ENCODE measurements at regions not wholly inside any gene's neighbourhood (a gene's known extent, or its start where the extent isn't known, plus 50 kb on each side); places are given as distances from the start of the nearest gene placed in this dataset.

DNA sequence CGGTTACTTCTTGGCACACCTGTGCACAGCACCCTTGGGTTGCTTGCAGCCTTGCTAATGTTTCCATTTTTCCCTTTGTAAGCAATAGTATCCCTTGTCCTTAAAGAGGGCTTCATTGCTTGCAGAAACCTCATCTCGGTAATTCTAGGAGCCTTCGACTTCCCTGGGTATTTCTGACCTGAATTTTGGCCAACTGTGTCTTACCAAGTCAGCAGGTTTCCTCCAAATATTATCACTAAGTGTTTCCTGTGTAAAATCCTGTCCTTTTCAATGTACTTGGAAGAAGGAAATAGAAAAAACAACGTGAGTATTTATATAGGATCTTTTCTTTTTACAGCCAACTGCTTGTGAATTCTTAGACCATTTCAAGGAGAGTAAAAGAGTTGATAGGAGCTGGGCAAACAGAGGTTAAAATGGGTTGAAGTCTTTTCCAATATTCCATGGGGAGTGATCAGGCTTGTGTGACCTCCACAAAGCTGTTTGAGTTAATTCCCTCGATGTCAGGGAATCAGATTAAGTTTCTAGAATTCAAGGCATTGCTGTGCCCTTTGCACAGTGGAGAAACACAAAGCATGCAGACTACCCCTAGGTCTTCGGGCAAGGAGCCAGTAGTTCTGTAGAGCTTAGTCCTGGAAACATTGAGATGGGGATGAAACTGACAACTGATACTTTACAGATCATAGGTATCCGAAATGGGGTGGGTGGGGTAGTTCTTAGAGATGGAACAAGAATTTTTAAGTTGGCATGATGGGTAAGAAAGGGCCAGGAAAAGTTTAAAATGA lies 209.9 kb downstream of the CPE start (continued):
- TF ChIP-seq PATZ1 (CRISPR knock-in tag; IDR thresholded peaks at IDR 0.05) (no peak), SNAI1 (CRISPR knock-in tag; IDR thresholded peaks at IDR 0.05; ENCODE audit: borderline replicate concordance) (no peak), RBM39 (IDR thresholded peaks at IDR 0.05; ENCODE audit: low read depth, low read length, poor library complexity, severe bottlenecking) (no peak), THYN1 (CRISPR knock-in tag; IDR thresholded peaks at IDR 0.05; ENCODE audit: borderline replicate concordance, low read depth) (no peak)

DNA sequence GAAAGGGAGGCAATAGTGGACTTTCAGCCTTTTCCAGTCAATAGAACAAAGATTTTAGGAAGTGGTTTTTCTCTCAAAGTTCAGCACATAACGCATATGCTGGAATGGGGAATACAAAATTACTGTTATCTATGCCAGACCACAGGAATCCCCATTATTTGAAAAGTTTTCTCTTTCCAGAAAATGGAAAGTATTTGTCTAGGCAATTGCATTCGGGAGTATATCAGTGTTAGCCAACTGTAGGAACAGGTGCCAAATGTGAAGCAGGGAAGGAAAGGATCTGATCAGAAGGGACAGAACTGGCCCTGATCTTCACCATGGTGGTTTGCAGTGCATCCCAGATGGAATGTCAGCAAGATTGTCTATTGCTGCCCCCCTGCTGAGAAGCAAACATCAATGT lies 213.6 kb downstream of the CPE start:
- H4K20me1 ChIP-seq (ENCODE audit: insufficient read depth, low read length): no peaks in the 10 kb centered on the region
- H3K9ac ChIP-seq (ENCODE audit: insufficient read depth, low read depth, low read length): no peak overlapping the region
- no peak overlapping the region for H3K27ac ChIP-seq (ENCODE audit: extremely low read length, insufficient read depth, low read length)
- 3% methylated on average over 2 of the region's 2 CpGs for WGBS (ENCODE audit: low lambda C conversion rate)
- no peaks in the 10 kb centered on the region for H3K4me1 ChIP-seq (ENCODE audit: insufficient read depth, low read length)
- FAIRE-seq (no peak), DNase-seq (ENCODE audit: low spot score) (no peak), ATAC-seq (no peak)
- ChIA-PET POLR2A (no interaction called here), CTCF (ENCODE audit: low intra/inter-chr PET ratio, low total read pairs) (no interaction called here)
- BruUV-seq (replicated peaks): no TSS peak
- in situ Hi-C loops (cut with HindIII; ENCODE audit: extremely low pct_ligation_motif_present, low pct_unique_long_range_greater_than_20kb) (no loop called here), intact Hi-C loops (cut with micrococcal nuclease; ENCODE audit: unreplicated experiment) (no loop called here)
- H3K27me3 ChIP-seq (ENCODE audit: control insufficient read depth in 1 of 2, insufficient read depth in 2 of 2, low read length in 2 of 2): no peaks in the 10 kb centered on the region
- no peaks in the 10 kb centered on the region for H3K36me3 ChIP-seq (replicated peaks in 1 of 2; ENCODE audit: control insufficient read depth in 1 of 2, insufficient read depth in 2 of 2, low read length in 2 of 2)
- H3K4me3 ChIP-seq (replicated peaks in 1 of 3; ENCODE audit: insufficient read depth in 1 of 3, low read depth in 2 of 3, low read length in 3 of 3): no peak overlapping the region
- H3K79me2 ChIP-seq (ENCODE audit: insufficient read depth, low read length): no peaks in the 10 kb centered on the region
- no peak overlapping the region for H3K4me2 ChIP-seq (ENCODE audit: low read depth, low read length)
- H2AFZ ChIP-seq (ENCODE audit: low read length): no peak overlapping the region
- H3K9me3 ChIP-seq (ENCODE audit: low read length): no peaks in the 10 kb centered on the region
- no peak for TF ChIP-seq ZNF747 (CRISPR knock-in tag; IDR thresholded peaks at IDR 0.05; ENCODE audit: borderline replicate concordance)
- TF ChIP-seq ZNF264 (CRISPR knock-in tag; IDR thresholded peaks at IDR 0.05): no peak
- no peak for TF ChIP-seq POLR2A (IDR thresholded peaks at IDR 0.05; ENCODE audit: insufficient read depth in 1 of 2, low read depth in 2 of 2, low read length in 2 of 2)
- TF ChIP-seq GPN1 (CRISPR knock-in tag; IDR thresholded peaks at IDR 0.05; ENCODE audit: borderline replicate concordance): no peak
- no peak for TF ChIP-seq RCOR2 (CRISPR knock-in tag; IDR thresholded peaks at IDR 0.05)
- no peak for TF ChIP-seq NFRKB (IDR thresholded peaks at IDR 0.05)
- TF ChIP-seq GATAD2A (CRISPR knock-in tag; IDR thresholded peaks at IDR 0.05): no peak
- TF ChIP-seq ZBTB1 (CRISPR knock-in tag; IDR thresholded peaks at IDR 0.05; ENCODE audit: borderline replicate concordance): no peak
- TF ChIP-seq, protein P1, sequence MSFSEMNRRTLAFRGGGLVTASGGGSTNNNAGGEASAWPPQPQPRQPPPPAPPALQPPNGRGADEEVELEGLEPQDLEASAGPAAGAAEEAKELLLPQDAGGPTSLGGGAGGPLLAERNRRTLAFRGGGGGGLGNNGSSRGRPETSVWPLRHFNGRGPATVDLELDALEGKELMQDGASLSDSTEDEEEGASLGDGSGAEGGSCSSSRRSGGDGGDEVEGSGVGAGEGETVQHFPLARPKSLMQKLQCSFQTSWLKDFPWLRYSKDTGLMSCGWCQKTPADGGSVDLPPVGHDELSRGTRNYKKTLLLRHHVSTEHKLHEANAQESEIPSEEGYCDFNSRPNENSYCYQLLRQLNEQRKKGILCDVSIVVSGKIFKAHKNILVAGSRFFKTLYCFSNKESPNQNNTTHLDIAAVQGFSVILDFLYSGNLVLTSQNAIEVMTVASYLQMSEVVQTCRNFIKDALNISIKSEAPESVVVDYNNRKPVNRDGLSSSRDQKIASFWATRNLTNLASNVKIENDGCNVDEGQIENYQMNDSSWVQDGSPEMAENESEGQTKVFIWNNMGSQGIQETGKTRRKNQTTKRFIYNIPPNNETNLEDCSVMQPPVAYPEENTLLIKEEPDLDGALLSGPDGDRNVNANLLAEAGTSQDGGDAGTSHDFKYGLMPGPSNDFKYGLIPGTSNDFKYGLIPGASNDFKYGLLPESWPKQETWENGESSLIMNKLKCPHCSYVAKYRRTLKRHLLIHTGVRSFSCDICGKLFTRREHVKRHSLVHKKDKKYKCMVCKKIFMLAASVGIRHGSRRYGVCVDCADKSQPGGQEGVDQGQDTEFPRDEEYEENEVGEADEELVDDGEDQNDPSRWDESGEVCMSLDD (CRISPR knock-in tag; IDR thresholded peaks at IDR 0.05; ENCODE audit: borderline replicate concordance): no peak
- no peak for TF ChIP-seq GLI4 (CRISPR knock-in tag; IDR thresholded peaks at IDR 0.05; ENCODE audit: borderline replicate concordance)
- TF ChIP-seq ZNF431 (CRISPR knock-in tag; IDR thresholded peaks at IDR 0.05; ENCODE audit: borderline replicate concordance, low read depth): no peak
- TF ChIP-seq ZNF282 (IDR thresholded peaks at IDR 0.05; ENCODE audit: partially characterized antibody): no peak
- TF ChIP-seq, protein P2, sequence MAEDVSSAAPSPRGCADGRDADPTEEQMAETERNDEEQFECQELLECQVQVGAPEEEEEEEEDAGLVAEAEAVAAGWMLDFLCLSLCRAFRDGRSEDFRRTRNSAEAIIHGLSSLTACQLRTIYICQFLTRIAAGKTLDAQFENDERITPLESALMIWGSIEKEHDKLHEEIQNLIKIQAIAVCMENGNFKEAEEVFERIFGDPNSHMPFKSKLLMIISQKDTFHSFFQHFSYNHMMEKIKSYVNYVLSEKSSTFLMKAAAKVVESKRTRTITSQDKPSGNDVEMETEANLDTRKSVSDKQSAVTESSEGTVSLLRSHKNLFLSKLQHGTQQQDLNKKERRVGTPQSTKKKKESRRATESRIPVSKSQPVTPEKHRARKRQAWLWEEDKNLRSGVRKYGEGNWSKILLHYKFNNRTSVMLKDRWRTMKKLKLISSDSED (CRISPR knock-in tag; IDR thresholded peaks at IDR 0.05): no peak
- TF ChIP-seq FLYWCH1 (CRISPR knock-in tag; IDR thresholded peaks at IDR 0.05): no peak
- no peak for TF ChIP-seq NRL (CRISPR knock-in tag; IDR thresholded peaks at IDR 0.05; ENCODE audit: borderline replicate concordance)
